WI38 (cell line): ENCODE measurements at regions not wholly inside any gene's neighbourhood (a gene's known extent, or its start where the extent isn't known, plus 50 kb on each side); places are given as distances from the start of the nearest gene placed in this dataset.
A peak's percentile ranks its signal among the peaks of the same experiment; 100 is the strongest.
"Not testable (repeated sequence)": the region's sequence is repeated elsewhere in the genome, so short reads cannot be mapped to it uniquely, and the experiment has no call there.

Source experiments
- H3K4me3 ChIP-seq: 2 replicates; pipeline ENCODE4 v1.5.1; 2011; ENCODE audit warnings: low read depth, mild to moderate bottlenecking, control low read depth, low read length
- TF ChIP-seq, protein P1 (sequence below): IDR thresholded peaks from 2 replicates; pipeline ENCODE4 v1.5.1; 2012; ENCODE audit warnings: low read depth, mild to moderate bottlenecking, control low read depth, low read length

DNA sequence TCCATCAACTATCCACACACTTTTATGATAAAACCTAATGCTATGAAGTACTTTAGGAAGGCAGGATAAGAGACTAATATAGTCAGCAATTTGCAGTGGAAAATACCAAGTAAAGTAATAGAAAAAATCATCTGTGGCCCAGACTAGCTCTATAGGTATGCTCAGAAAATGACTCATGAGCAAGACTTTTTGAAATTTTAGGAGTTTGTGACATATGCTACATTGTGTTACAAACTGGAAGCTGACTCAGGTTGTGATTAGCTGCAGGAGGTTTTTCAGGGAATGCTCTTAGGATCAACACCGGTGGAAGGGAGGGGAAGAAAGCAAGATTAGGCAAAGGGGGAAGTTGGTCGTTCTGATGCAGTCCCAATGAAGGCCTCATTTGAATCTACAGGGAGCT, 56.1 kb downstream of the FEZF1 start:
- TF ChIP-seq, protein P1, sequence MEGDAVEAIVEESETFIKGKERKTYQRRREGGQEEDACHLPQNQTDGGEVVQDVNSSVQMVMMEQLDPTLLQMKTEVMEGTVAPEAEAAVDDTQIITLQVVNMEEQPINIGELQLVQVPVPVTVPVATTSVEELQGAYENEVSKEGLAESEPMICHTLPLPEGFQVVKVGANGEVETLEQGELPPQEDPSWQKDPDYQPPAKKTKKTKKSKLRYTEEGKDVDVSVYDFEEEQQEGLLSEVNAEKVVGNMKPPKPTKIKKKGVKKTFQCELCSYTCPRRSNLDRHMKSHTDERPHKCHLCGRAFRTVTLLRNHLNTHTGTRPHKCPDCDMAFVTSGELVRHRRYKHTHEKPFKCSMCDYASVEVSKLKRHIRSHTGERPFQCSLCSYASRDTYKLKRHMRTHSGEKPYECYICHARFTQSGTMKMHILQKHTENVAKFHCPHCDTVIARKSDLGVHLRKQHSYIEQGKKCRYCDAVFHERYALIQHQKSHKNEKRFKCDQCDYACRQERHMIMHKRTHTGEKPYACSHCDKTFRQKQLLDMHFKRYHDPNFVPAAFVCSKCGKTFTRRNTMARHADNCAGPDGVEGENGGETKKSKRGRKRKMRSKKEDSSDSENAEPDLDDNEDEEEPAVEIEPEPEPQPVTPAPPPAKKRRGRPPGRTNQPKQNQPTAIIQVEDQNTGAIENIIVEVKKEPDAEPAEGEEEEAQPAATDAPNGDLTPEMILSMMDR = no peak
- no peak overlapping the region for H3K4me3 ChIP-seq

DNA sequence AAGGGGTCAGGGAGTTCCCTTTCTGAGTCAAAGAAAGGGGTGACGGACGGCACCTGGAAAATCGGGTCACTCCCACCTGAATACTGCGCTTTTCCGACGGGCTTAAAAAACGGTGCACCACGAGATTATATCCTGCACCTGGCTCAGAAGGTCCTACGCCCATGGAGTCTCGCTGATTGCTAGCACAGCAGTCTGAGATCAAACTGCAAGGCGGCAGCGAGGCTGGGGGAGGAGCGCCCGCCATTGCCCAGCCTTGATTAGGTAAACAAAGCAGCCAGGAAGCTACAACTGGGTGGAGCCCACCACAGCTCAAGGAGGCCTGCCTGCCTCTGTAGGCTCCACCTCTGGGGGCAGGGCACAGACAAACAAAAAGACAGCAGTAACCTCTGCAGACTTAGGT, 65.8 kb downstream of the FEZF1 start:
- not testable (repeated sequence) for H3K4me3 ChIP-seq

DNA sequence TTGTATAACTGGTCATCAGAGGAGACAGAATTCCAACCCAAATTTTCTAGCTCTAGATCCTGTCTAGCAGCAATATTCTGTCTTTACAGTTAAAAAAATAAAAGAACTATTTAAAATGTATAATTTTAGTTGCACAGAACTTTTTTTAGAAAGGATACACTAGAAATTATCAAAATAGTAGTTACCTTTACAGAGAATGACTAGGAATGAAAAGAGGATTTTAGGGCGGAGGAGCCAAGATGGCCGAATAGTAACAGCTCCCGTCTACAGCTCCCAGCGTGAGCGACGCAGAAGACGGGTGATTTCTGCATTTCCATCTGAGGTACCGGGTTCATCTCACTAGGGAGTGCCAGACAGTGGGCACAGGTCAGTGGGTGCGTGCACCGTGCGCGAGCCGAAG, 66.3 kb downstream of the FEZF1 start:
- not testable (repeated sequence) for H3K4me3 ChIP-seq

DNA sequence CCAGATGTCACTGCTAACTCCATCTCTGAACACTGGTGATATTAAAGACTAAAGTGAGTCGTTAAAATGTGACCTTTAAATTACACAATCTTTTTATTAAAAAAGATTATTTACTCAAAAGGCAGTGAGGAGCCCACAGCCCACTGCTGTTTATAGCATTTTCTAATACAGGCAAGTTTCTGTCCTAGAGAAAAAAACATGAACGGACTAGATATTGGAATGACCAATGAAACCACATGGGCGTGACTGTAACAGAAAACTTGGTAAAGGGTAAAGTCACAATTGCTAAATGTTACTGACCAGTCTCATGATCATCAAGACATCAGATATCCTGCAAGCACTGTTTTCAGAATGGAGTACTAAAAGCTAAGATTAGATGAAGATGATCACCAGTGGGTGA, 78.7 kb downstream of the FEZF1 start:
- TF ChIP-seq, protein P1 = no peak
- no peak overlapping the region for H3K4me3 ChIP-seq

DNA sequence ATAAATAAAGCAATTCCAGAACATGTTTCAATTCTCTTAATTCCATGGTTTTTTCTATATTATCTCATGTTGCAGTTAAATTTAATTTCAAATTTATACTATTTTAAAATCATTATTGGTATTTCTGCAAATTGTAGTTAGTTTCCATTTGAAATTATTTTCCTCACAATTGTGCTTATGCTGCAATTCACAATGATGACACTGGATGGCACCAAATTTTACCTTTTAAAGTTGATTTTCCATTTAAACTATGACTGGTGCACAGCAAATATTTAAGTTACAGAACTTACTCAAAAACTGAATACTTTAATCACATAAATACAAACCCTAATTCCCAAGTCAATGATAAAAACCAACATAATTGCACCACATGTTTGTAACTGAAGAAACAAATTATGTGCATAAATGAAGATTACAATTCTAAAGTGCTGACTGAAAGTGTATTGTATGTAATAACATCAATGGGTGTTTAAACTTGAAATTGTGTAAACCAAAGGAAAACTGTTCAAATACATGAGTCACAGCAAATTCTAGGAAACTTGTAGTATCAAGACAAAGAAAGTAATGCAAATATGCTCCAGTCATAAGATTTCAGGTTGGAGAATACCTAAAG, 75.3 kb upstream of the AASS start:
- TF ChIP-seq, protein P1 = peak; percentile 29; the same call in 1 of the 2 replicates
- no peak overlapping the region for H3K4me3 ChIP-seq

DNA sequence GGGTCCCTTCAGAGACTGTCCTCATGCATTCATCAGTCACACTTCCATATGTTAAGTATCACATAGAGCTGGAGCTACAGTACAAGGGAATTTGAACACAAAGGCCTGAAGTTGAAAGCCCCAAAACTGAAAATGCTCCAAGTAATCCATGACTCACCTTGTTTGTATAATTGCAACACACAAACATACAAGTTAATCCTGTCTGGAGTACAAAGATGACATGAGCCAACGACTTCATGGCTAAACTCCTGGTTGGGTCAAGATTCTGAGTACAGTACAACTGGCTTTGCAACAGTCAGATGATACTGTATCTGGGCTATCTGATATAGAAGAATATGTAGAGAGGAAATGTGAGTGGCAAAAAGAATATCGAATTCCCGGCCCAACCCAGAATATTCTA, 73.1 kb upstream of the AASS start:
- H3K4me3 ChIP-seq = no peak overlapping the region
- TF ChIP-seq, protein P1 = no peak

DNA sequence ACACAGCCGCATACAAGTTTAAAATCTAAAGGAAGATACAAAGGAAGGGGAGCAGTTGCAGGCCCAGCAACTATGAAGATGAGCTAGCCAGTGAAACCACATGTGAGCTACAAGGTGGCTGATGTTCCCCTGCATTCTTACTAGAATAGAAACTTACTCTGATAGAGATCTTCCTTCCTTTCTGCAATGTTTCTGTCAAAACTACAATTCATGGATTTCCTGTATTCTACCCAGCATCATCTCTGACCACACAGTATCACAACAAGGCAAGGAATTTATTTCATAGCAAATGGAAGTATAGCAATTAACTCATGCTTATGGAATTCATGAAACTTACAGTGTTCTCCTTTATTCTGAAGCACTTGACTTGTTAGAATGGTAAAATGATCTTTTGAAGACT, 68.7 kb upstream of the AASS start:
- no peak overlapping the region for H3K4me3 ChIP-seq
- TF ChIP-seq, protein P1 = no peak

DNA sequence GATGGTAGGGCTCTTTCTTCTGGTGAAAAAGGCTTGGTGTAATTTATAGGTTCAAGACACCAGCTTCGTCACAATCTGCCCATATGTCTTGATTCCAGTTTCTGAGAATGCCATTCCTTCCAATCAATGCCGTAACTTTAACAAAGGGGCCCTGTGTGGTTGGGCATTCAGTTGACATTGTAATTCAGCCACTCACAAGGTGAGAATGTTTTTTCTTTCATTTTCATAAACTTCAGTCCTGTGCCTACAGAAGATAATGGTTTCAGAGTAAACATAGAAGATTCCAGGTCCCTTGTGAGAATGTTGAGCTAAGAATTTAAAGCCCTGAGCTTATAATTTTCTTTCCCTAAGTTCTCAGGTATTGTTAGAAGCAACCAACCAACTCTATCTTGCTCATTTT, 67.3 kb upstream of the AASS start:
- H3K4me3 ChIP-seq = no peak overlapping the region
- TF ChIP-seq, protein P1 = no peak
